Stimulated activated CD8-positive, alpha-beta memory T cell treated with anti-CD3 and anti-CD28 coated beads, Interleukin-4, amount 100 ng/mL, for 24 hours (primary cell): ENCODE measurements at regions not wholly inside any gene's neighbourhood (a gene's known extent, or its start where the extent isn't known, plus 50 kb on each side); places are given as distances from the start of the nearest gene placed in this dataset.

Source experiments
- DNase-seq: peaks from one replicate; pipeline ENCODE4 v3.0.0-alpha.2; 2020; ENCODE audit warnings: low read depth

DNA sequence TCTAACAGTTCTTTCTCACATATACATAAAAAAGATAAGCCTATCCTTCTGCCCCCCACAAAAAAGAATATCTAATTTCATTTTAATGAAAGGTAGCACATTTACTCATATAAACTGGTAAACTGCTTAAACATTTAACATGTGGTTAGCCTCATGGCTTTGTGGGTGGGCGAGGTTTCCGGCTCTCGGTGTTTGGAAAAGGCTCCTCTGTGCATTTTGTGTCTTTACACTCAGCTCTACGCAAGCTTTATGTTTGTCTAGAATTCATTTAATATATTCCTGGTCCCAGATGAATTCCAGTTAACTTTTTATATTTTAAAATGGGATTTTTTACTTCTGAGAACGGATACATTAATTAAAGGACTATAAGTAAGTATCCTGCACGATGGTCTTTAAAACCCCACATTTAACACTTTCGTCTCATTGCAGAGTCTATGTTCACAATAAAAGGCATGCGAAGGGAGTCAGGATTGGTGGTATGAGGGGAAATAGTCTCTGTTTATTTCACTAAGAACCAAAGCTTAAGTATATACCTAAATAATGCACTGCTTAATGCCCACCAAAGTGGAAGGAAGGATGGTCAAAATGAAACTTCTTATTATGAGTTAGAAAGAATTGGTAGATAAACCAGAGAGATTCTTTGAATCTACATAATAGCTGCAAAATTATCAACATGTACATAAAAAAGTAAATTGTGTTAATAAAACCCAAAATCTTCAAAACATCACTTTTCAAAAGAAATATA is 197.2 kb downstream of the CRPPA start:
- peak; percentile 37 for DNase-seq

DNA sequence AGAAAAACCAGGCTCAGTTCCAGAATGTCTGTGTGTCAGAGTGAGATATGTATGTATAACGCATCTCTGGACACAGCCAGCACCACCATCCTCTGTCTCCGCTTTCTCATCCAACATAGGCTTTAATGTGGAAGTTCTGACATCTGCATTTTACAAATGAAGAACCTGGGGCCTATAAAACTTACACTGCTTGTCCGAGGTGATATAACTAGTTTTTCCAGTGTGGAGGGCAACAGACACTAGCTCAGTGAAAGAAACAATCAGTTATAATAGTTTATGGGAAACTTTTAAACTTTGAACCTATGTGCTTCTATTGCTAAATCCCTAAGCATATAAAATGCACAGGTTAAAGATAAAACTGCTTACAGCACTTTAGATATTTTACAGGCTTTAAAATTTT is 208.7 kb downstream of the CRPPA start:
- DNase-seq: no peak

DNA sequence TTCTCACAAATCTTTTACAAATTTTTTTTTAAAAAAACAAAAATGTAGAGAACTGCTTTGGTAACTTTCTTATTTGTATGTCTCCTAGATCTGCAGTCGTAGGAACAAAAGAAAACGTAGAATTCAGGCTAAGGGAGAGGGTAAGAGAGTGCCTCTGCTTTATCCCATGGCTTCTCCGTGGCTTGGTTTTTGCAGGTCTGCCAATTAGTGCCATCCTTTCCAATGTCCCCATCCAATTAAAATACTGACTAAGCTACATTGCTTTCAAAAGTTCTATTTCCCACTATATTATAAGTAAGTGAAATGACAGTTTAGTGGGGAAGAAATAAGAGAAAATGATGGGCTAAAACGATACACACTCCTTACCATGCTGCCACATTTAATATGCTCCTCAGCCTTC is 209.3 kb downstream of the CRPPA start:
- DNase-seq: no peak

DNA sequence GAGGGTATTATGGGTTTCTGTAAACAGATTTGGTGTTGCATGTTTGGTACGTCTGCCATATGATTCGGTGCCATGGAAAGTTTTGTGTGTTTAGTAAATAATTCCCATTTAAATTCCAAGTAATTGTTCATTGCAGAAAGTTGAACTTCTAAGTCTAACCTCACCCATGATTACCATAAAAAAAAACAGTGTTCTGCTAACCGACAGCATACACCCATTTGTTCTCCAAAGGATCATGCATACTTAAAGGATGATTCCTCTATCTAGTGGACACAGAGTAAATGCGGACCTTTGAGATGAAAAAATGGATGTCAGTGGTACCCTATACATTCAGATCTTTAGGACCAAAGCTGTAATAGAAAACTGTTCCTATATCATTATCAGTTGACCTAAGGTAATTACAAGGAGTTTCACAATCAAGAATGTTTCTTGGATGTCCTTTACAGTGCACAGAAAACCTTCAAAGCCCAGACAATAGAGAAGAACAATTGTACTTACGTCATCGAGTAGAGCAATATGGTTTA is 209.9 kb downstream of the CRPPA start:
- DNase-seq: no peak

DNA sequence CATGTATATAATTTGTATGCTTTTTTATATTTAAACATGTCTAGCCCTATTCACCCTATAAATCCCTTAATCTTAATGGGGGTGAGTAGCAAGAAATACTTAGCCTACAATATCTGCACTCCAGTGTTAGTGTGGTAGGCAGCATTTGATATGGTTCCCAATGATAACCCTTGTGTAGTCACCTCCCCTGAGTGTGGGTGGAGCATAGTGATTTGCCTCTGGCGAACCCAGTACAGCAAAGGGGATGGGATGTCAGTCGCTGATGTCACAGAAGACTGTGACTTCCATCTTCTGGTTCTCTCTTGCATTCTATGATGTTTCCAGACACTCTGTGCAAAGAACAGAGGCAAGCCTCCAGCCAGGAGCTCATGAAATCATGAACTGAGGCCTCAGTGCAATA is 211.2 kb downstream of the CRPPA start:
- DNase-seq: no peak

DNA sequence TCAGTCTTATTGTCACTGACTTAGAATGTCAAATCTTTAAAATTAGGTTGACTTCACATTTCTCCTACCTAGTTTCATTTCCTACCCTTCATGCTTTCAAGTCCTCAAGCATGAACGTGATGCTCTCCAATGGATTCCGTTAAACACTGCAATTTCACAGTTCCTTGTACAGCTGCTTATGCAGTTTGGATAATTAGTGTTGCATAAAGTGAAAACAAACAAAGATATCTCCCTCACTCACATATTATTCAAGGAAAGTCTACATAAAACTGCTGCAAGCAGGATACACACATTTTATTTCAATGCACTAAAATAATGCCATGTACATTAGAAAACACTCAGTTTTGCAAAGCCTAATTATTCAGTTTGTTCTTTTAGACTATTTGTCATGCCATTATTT is 214.0 kb downstream of the CRPPA start:
- no peak for DNase-seq

DNA sequence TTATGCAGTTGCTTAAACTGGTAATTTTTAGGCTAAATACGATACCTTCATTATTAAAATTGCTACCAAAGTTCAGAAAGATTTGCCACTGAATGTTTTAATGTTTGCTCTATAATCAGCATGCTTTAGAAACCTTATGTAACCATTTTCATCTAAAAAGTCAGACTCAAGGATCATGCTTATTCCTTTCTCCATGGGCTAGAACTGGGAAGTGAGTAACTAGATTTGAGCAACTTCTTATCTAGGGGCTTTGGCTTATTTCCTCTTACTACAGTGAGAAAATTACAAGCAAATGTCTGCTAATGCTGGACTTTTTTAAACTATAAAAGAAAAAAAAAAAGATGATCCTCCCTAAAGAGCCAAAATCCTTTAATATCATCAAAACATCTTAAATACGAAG is 215.9 kb downstream of the CRPPA start:
- no peak for DNase-seq

DNA sequence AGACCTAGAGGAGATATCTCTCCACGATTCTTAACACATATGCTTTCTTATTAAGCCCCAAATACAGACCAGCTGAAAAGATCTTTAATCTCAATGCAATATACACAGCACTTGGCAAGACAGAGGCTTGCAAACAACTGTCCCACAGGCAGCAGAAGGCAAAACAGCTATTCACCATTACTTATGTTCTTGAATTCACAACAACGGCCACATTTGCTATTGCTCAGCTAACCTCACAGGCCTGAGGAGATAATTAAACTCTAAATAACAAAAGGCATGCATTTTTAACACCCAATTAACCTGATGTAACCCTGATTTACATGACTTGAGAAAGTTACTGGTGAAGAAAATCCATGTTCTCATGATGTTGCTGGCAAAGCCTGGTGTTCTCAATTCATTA is 216.4 kb downstream of the CRPPA start:
- DNase-seq: no peak

DNA sequence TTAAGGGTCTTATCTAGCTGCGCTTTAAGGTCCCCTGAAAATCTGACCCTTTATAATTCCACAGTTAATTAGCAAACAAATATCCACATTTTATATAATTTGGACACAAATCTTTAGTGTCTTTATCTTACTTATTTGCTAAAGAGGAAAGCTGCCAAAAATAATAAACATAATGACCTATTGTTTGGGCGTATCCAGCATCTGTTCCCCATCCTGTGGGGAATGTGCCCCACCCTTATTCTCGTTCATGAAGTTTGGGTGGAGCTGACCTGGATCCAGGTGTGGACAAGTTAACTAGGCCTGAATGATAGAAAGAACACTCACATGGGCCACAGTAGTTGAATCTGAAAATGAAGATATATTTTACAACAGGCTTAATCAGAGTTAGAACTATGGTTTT is 218.3 kb downstream of the CRPPA start:
- DNase-seq: no peak

DNA sequence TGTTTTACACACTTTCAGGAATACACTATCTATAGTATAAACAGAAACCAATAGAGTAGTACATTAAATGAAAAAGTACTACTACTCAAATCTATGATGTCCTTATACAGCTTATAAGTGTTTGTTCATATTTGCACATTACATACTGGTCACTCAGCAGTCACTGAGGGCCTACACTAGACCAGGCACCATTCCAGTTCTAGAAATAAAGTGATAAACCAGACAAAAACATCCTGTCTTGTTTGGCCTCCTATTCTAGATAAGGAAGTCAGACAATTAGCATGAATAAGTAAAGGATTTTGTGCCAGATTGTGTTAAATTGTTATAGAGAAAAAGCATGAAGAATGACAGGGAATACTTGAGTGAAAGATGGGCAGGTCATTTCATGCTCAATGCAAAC is 219.0 kb downstream of the CRPPA start:
- DNase-seq: no peak

DNA sequence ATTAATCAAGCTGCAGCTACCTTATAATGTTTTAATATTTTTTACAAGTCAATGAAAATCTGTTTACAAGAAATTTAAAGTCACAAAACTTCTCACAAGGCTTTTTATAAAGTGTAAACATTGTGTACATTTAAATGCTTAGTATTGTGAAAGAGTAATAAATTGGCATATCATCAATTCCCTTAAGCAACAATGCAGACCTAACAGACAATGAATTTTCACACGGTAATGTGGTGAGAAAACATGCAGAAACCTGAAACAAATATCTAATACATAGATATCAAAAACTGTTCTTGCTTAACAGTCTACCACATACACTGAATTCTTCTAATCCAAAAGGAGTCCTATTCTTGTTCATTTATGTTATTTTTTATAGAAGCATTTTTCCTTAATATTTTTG is 220.7 kb downstream of the CRPPA start:
- DNase-seq: no peak

DNA sequence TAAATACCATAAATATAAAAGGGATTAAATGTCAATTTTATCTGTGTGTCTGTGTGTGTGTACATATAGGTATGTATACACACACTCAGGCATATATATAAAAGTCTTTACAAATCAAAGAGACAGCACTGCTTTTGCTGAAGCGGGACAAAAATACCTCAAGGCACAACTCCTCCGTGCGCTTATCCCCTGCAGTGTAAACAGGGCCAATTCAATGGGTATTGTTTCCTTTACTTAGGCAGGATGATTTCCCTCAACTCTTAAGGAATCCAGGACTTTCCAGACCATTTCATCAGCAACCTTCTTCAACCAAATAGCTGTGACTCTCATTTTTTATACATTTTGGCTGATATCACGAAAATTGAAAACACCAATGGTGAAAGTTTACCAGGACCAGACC is 227.7 kb downstream of the CRPPA start:
- DNase-seq: no peak

DNA sequence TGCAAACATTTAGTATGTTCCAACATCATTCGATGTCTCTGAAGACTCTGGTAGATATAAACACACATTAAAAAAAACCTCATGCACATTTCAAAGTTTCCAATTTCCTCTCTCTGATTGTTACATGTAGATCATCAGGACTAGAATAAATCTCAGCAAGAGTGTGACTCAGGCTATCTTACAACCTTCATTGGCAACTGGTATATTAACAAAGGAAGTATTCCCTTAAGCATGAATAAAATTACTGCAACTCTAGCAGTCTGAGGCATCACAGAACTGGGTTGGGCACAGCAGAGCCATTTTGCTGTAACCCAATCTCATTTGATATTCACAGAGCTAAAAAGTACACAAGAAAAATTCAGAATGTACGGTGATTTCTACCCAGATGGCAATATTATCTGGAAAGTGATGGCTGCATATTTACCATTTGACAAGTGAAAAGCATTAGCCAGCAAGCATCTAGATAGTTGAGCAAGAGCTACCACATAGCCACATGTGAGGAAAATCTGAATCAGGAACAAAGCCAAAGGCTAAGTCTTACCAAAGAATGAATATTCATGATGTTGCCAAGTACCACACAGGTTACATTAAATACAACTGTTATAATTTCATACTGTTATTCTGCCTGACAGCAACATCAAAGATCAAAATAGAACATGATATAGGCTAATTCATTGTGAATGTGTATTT is 232.2 kb downstream of the CRPPA start:
- no peak for DNase-seq

DNA sequence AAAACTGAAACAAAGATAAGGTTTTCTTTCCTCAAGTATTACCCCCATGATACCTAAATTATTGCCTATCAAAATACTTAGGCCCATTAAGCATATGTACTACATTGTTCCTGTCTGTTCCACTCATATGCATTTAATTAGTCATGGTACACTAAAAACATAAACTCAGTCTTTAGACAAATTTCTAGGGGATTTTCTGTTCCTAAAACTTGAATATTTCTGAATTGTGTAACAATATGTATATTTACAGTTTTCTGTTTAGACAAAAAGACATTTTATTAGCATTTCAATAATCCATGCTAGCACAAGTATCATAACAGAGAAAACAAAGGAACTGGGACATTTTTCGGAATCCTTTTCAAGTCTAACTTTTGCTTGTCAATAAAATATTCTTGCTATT is 234.2 kb downstream of the CRPPA start:
- DNase-seq: no peak

DNA sequence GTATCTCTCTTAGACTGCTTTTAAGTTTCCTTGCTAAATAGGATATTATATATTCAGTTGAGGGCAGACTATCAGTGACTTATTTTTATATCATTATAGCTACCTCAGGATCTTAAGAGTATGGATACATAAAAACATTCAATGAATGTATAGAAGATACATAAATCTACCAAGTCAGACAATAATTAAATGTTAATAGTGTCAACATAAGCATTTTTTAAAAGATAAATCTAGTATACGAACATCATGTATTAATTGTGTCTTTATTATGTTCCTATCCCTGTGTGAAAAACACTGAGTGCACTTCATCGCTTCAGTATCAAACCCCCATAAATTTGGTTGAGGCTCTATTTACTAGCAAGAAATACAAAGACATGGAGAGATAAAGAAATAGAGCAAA is 242.8 kb downstream of the CRPPA start:
- no peak for DNase-seq

DNA sequence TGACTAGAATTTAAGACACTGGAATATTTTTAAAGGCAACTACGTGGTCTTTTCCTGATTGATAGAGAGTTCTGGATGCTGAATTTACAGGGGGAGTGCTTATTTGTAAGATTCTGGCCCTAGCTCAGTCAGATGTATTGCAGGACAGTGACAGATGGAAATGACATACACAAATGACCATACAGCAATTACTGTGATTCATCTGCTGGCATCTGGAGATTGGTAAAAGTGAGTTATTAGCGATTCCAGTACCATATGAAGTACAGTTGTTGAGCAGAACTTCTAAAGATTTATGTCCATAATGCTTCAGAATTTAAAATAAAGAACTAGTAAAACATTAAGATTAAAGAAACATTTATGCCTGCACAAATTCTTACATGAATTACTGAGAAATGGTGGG is 243.2 kb downstream of the CRPPA start:
- no peak for DNase-seq

DNA sequence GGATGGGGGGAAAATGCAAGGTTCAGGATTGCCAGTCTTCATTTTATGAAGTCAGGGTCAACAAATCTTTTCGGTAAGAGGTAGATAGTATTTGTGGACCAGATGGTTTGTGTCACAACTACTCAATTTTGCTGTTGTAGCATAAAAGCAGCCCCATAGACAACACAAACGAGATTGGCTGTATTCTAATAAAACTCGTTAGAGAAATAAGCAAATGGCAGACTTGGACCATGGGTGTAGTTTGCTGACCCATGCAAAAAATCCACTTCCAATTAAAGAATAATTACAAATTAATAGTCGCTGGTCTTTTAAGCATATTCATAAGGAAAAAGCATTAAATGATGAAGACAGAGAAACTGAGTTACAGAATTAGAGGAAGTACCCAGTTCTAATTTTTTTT is 247.1 kb downstream of the CRPPA start:
- DNase-seq: no peak

DNA sequence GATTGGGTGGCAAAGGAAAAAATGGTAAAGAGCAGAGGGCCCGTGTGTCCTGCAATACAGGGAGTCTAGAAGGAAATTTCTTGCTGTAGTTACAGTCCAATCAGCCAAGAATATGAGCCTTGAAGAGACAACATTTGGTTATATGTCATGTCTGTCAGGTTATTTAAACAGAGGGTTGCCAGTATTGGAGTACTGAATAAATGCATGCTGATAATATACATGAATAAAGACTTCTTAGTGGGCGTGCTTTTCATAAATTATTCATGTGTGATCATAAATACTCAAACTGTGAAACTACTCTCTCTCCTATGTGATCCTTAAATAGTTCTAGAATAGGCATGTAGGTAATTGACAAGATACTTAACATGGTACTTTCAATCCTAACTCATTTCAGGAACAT is 249.0 kb downstream of the CRPPA start:
- no peak for DNase-seq

DNA sequence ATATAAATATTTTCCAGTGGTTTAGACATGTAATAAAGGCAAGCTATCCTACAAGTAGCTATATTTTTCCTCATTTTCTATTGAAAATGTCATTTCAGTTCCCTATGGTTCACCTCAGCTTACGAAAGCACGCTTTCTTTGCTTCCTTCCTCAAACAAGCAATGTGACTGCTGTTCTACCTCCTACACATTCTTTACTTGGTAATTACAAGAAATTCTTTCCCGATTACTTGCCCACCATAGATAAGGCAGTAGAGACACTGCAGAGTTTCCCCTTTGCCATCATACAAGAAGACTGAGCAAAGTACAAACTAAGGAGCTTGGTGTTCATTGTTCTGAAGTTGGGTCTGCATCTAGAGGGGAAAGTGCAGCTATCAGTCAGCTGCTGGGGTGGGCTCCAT is 249.4 kb downstream of the CRPPA start:
- no peak for DNase-seq

DNA sequence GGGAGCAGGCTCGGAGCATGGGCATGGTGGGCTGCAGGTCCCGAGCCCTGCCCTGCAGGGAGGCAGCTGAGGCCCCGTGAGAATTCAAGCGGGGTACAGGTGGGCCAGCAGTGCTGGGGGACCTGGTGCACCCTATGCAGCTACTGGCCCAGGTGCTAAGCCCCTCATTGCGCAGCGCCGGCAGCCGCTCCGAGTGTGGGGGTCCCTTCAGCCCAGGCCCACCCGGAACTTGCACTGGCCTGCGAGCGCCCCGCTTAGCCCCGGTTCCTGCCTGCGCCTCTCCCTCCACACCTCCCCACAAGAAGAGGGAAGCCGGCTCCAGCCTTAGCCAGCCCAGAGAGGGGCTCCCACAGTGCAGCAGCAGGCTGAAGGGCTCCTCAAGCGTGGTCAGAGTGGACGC is 250.7 kb downstream of the CRPPA start:
- no peak for DNase-seq

DNA sequence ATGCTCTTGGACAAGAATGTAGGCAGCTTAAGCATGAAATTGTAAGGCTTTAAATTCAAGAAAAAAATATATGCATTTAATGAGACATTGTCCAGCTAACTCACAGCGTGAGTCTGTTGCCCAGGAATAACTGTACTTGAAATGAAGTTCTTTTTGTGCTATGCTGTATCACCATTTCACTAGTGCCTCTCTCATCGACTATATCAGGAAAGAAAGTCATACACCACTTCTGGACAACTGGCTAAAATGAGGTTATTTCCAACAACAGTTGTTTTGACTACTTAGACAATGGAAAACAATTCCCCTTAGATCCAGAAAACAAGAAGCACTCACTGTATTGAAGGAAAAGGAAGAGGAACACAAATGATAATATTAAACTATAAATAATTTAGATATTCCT is 251.8 kb downstream of the CRPPA start:
- no peak for DNase-seq

DNA sequence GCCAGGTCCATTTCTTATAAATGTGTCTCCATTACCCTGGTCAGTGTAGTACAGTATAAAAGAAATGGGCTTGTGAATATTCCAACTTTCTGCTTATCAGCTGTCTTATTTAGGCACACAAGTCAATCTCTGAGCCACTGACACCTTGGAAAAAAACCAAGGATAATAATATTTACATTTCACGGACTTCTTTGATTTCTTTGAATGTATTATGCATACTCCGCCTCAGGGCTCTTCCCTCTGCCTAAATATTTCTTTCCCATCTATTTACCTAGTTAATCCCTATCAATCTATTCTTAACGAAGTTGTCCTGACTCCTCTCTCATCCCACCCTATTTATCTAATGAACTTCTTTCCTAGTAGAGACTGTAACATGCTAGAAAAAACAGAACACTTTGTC is 253.8 kb downstream of the CRPPA start:
- no peak for DNase-seq

DNA sequence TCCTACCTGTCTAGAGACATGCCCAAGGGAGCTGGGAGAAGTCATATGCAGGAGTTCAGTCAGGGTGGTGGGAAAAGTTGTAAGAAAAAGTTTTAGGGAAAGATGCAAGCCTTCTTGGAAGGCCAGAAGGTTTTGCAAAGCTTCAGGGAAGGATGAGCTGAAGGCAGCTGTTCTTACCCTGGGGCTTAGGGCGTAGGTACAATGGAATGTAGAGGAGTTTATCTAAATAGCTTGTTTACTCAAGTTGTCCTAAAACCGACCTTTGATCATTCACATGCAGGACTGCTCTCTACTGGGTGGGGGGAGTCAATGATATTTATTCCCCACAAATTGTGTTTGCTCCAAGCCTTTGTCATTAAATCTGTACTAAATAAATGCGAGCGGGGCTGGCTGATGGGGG is 277.0 kb downstream of the CRPPA start:
- DNase-seq: no peak

DNA sequence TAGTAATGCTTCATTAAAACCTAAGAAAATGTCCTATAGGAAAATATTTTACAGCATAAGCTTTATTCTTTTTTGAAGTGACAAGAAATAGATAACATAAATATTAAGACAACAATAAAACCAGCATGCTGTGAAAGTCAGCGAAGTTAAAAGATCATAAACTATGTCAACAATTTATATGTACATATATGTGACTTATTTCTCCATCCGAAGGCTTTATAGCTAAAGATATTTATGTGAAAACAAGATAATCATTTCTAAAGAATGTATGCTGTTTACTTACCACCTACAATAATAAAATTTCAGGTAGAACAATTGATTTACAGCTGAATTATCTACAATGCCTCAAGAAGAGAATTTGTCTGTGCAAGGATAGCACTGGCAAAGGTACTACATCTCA is 283.4 kb downstream of the CRPPA start:
- no peak for DNase-seq
